Stimulated activated memory B cell treated with anti-CD40 and anti-IgM and Interleukin-4, amounts not matched to agents 10 μg/mL and 1 μg/mL and 100 μg/mL, for 72 hours (primary cell): ENCODE measurements at regions not wholly inside any gene's neighbourhood (a gene's known extent, or its start where the extent isn't known, plus 50 kb on each side); places are given as distances from the start of the nearest gene placed in this dataset.

Experiments
- ATAC-seq: fragments of 150-1000 bp; cut with Tn5 transposase; 2 replicates; pipeline ENCODE4 v1.10.0; 2021
- H3K27ac Mint-ChIP-seq: one replicate; pipeline ENCODE4 v1.8.0; 2022; ENCODE audit warnings: mild to moderate bottlenecking, mixed read lengths
- H3K27me3 Mint-ChIP-seq: one replicate; pipeline ENCODE4 v1.8.0; 2022; ENCODE audit warnings: mixed read lengths
- H3K36me3 Mint-ChIP-seq: one replicate; pipeline ENCODE4 v1.8.0; 2022; ENCODE audit warnings: mixed read lengths
- H3K4me1 Mint-ChIP-seq: one replicate; pipeline ENCODE4 v1.8.0; 2022; ENCODE audit warnings: mixed read lengths
- H3K4me3 Mint-ChIP-seq: one replicate; pipeline ENCODE4 v1.8.0; 2022; ENCODE audit warnings: mild to moderate bottlenecking, moderate library complexity, mixed read lengths
- H3K9me3 Mint-ChIP-seq: one replicate; pipeline ENCODE4 v1.8.0; 2022; ENCODE audit warnings: mixed read lengths

DNA sequence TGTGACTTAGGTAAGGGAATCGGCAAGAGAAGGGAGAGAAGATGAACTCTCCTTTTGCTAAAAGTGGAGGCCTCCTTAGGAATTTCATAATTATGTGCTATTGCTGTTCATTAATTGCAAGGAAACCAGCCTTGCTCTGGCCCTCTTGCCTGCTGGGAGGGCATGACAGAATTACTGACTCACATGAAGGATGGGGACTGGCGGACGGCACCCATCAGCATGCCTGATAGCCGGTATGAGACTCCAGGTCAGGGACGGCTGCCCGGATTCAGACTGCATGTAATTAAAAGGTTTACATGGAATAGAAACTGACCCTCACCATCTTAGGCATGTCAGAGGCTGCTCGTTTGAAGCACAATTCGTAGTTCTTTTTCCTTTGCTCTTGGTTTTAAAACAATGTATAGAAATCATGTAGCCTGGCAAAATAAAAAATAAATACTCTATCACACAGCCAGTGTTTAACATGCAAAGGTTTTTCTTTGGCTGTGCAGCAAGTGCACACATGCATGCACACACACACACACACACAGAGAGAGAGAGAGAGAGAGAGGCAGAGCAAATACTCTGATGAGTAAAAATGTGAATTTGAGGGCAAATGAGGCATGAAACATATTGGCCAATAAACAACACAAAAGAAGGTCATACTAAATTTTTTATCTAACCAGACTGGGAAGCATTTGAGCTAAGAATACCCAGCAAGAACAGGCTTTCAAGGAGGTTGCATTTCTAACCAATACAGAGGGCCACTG is 82.7 kb downstream of the FOXB1 start:
- no peaks in the 10 kb centered on the region for H3K4me1 Mint-ChIP-seq
- H3K27me3 Mint-ChIP-seq: peaks cover 9% of the 10 kb centered on the region
- H3K36me3 Mint-ChIP-seq: no peaks in the 10 kb centered on the region
- H3K4me3 Mint-ChIP-seq: no peak overlapping the region
- H3K9me3 Mint-ChIP-seq: no peaks in the 10 kb centered on the region
- ATAC-seq: no peak
- H3K27ac Mint-ChIP-seq: no peak overlapping the region

DNA sequence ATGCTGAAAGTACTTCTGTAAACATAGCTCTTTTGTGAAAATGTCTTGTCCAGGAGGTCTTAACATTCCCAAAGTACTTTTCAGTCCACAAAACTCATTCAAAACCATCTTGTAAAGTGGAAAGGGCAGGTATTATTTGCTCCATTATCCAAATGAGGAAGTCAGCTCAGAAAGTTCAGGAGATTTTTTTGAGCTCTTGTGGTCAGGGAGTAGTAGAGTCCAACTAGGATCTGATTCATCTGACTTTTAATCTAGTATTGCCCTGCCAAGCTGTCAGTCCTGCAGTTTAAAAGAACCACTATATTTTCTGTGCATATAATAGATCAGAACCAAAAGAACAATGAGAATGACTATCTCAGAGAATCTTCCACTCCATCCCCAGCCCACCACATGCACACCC is 83.5 kb downstream of the FOXB1 start:
- peaks cover 9% of the 10 kb centered on the region for H3K27me3 Mint-ChIP-seq
- no peaks in the 10 kb centered on the region for H3K4me1 Mint-ChIP-seq
- no peak for ATAC-seq
- no peak overlapping the region for H3K4me3 Mint-ChIP-seq
- H3K27ac Mint-ChIP-seq: no peak overlapping the region
- no peaks in the 10 kb centered on the region for H3K36me3 Mint-ChIP-seq
- no peaks in the 10 kb centered on the region for H3K9me3 Mint-ChIP-seq

DNA sequence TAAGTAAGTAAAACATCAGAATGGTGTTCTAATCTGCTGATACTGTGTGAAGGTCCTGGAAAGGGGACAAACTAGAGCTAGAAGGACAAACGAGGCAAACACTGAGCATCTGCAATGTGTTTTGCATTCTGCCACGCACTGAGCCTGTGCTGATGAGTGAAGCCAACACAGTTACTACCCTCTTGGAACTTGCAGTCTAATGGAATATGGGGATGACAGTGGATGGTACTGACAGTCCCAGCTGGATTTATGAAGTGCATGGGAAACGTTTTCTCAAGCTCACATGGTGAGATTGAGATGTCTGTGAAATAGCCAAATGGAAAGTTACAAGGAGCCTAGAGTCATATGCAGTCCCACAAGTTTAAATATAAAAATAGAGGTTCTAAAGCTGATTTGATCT is 86.6 kb downstream of the FOXB1 start:
- peaks cover 9% of the 10 kb centered on the region for H3K27me3 Mint-ChIP-seq
- no peak overlapping the region for H3K27ac Mint-ChIP-seq
- no peak overlapping the region for H3K4me3 Mint-ChIP-seq
- no peak for ATAC-seq
- no peaks in the 10 kb centered on the region for H3K4me1 Mint-ChIP-seq
- H3K9me3 Mint-ChIP-seq: no peaks in the 10 kb centered on the region
- H3K36me3 Mint-ChIP-seq: no peaks in the 10 kb centered on the region

DNA sequence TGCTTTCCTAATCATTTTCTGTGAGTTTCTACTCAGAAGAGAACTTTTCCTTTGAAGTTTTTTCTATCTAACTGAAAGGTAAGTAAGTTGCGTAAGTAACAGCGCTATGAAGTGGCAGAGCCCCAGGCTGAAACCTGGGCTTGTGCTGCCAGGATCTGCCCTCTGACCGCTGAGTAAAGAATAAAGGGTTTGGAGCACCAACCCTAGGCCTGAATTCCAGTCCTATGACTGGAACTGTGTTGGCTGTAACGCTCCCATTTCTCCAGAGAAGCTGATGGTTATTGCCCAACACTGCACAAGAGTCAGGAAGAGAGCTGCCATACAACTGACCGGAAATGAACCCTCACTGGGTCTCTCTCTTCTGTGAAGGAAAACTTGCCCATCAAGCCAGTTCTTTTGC is 87.0 kb downstream of the FOXB1 start:
- no peak for ATAC-seq
- Mint-ChIP-seq H3K36me3 (no peaks in the 10 kb centered on the region), H3K27me3 (peaks cover 9% of the 10 kb centered on the region), H3K9me3 (no peaks in the 10 kb centered on the region), H3K4me1 (no peaks in the 10 kb centered on the region), H3K4me3 (no peak overlapping the region), H3K27ac (no peak overlapping the region)

DNA sequence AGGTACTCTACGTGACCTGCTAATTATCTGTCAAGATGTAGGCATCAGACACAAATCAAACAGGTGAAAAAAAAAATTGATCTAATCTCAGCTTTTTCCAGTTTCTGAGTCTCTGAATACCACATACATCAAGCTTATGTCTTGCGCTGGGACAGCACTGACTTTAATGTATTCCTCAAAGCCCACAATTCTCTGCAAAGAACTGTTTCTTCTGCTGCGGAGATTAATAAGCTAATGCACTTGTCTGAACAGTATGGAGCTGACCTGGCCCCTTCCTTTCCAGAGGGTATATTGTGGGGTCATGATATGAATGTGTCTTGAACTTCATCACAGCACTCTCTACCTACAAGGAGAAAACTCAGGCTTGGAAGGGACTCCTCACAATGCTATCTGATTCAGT is 87.8 kb downstream of the FOXB1 start:
- H3K9me3 Mint-ChIP-seq: no peaks in the 10 kb centered on the region
- no peak for ATAC-seq
- H3K36me3 Mint-ChIP-seq: no peaks in the 10 kb centered on the region
- no peaks in the 10 kb centered on the region for H3K4me1 Mint-ChIP-seq
- H3K27ac Mint-ChIP-seq: no peak overlapping the region
- no peak overlapping the region for H3K4me3 Mint-ChIP-seq
- H3K27me3 Mint-ChIP-seq: peaks cover 9% of the 10 kb centered on the region

DNA sequence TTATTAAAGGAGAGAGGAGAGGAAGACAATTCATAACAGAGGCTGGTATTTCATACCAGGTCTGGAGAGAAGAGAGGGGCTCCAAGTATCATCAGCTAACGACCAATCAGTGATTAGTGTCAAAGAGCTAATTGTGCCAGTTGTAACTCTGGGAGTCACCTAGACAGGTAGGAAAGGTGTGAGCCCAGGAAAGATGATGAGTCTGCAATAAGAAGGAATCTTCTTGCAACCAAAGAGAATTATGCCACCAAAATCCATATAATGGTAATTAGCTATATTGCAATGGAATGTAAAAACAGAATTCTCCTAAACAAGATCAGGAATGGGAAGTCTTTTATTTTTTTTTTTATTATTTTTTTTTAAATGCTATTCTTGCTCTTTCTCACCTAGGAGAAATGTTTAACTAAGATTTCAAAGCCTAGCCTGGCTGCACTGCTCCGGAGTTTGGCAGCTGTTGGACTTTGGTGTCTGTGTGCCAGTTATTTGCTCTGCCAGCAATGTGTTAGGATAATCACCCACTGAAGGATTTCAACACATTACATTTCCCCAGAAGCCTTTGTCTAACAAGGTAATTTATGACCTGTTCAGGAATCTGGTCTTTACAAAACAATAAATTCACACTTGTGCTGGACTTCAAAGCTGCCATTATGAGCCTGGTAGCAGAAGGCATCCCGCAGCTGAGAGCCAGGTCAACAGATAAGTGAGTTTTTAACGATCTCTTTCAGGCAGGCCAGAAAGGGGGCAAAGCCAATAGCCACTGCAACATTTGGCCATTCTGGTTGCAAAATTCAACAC is 89.4 kb downstream of the FOXB1 start:
- ATAC-seq: no peak
- peaks cover 16% of the 10 kb centered on the region for H3K27me3 Mint-ChIP-seq
- no peak overlapping the region for H3K27ac Mint-ChIP-seq
- no peaks in the 10 kb centered on the region for H3K4me1 Mint-ChIP-seq
- no peak overlapping the region for H3K4me3 Mint-ChIP-seq
- H3K36me3 Mint-ChIP-seq: no peaks in the 10 kb centered on the region
- H3K9me3 Mint-ChIP-seq: no peaks in the 10 kb centered on the region

DNA sequence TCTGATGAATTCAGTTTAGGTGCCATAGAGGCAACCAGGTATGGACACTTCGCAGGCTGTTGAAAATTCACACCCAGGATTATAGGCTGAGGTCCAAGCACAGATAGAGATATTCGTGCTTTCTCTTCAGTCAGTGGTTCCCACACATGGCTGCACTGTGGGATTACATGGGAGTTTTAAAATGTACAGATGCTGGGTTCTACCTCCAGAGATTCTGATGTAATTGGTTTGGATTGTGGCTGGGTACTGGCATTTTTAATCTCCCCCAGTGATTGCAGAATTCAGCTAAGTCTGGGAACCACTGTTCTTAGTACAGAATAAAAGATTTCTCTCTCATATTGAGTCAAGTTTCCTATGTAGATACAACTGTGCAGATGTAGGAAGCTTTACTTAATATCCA is 91.6 kb downstream of the FOXB1 start:
- H3K27ac Mint-ChIP-seq: no peak overlapping the region
- no peaks in the 10 kb centered on the region for H3K4me1 Mint-ChIP-seq
- no peaks in the 10 kb centered on the region for H3K9me3 Mint-ChIP-seq
- H3K36me3 Mint-ChIP-seq: no peaks in the 10 kb centered on the region
- H3K4me3 Mint-ChIP-seq: no peak overlapping the region
- peaks cover 16% of the 10 kb centered on the region for H3K27me3 Mint-ChIP-seq
- no peak for ATAC-seq

DNA sequence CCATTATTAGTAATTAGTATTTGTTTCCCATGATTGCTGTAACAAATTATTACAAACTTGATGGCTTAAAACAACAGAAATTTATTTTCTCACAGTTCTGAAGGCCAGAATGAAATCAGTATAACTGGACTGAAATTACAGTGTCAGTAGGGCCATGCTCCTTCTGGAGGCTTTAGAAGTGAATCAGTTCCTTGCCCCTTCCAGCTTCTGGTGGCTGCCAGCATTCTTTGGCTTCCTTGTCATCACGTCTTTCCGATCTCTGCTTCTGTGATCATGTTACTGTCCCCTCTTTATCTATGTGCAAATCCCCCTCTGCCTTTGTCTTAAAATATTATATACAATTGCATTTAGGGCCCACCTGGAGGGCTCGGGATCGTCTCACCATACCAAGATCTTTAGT is 92.0 kb downstream of the FOXB1 start:
- Mint-ChIP-seq H3K4me1 (no peaks in the 10 kb centered on the region), H3K36me3 (no peaks in the 10 kb centered on the region), H3K4me3 (no peak overlapping the region), H3K9me3 (no peaks in the 10 kb centered on the region), H3K27ac (no peak overlapping the region), H3K27me3 (peaks cover 16% of the 10 kb centered on the region)
- ATAC-seq: no peak

DNA sequence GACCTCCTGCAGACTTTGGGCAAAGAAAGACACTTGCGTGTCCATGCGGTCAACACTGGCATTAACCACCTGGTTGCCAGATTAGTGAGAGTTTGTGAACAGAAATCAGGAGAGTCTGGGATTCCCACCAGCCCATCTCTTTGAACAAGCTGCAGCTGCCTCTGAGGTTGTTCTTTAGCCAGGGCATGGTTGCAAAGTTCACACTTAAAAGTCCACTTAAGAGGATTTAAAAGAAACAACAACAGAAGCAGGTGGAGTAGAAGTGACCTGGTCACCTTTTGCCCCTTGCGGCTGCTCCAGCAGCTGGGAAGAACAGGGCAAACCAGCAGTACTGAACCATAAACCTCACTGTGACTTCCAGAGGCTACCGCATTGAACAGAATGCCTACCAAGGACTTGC is 97.3 kb downstream of the FOXB1 start:
- peaks cover 16% of the 10 kb centered on the region for H3K27me3 Mint-ChIP-seq
- H3K4me1 Mint-ChIP-seq: no peaks in the 10 kb centered on the region
- no peak overlapping the region for H3K4me3 Mint-ChIP-seq
- no peaks in the 10 kb centered on the region for H3K36me3 Mint-ChIP-seq
- ATAC-seq: no peak
- no peak overlapping the region for H3K27ac Mint-ChIP-seq
- no peaks in the 10 kb centered on the region for H3K9me3 Mint-ChIP-seq

DNA sequence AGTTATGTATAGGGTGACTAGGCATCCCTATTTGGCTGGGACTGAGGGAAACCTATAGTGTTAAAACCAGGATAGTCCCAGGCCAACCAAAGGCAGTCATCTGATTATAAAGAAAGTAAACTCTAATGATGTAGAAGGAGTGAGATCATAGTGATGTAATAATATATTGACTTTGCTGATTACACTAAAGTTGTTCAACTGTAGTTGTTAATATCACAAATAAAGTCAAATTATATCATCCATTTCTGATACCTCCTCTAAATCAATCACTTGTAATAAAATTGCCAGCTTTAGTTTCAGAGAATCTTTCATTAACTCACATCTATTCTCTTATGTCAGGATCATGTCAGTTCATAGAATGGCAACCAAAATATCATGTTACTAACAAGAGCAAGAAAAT is 98.6 kb downstream of the FOXB1 start:
- no peaks in the 10 kb centered on the region for H3K9me3 Mint-ChIP-seq
- ATAC-seq: no peak
- no peaks in the 10 kb centered on the region for H3K4me1 Mint-ChIP-seq
- peaks cover 16% of the 10 kb centered on the region for H3K27me3 Mint-ChIP-seq
- no peak overlapping the region for H3K4me3 Mint-ChIP-seq
- no peaks in the 10 kb centered on the region for H3K36me3 Mint-ChIP-seq
- no peak overlapping the region for H3K27ac Mint-ChIP-seq

DNA sequence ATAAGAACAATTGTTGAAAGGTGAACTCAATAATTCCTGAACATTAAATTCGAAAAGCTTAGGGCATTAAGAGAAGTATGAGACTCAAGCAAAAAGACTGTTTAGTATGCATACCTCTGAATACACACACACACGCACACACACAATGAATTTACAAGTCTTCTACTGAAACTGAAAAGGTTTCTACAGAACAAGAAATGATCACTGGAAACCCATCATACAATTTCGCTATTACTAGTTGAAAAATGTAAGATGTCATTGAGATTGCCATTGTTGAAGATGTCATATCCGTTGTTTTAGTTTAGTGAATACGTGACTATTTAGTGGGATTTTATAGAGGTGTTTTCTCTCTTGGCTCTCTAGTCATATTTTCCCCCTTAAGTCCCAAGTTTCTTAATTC is 106.8 kb downstream of the FOXB1 start:
- no peak for ATAC-seq
- H3K4me1 Mint-ChIP-seq: no peaks in the 10 kb centered on the region
- no peak overlapping the region for H3K27ac Mint-ChIP-seq
- H3K27me3 Mint-ChIP-seq: peaks cover 30% of the 10 kb centered on the region
- H3K36me3 Mint-ChIP-seq: no peaks in the 10 kb centered on the region
- H3K9me3 Mint-ChIP-seq: no peaks in the 10 kb centered on the region
- H3K4me3 Mint-ChIP-seq: no peak overlapping the region

DNA sequence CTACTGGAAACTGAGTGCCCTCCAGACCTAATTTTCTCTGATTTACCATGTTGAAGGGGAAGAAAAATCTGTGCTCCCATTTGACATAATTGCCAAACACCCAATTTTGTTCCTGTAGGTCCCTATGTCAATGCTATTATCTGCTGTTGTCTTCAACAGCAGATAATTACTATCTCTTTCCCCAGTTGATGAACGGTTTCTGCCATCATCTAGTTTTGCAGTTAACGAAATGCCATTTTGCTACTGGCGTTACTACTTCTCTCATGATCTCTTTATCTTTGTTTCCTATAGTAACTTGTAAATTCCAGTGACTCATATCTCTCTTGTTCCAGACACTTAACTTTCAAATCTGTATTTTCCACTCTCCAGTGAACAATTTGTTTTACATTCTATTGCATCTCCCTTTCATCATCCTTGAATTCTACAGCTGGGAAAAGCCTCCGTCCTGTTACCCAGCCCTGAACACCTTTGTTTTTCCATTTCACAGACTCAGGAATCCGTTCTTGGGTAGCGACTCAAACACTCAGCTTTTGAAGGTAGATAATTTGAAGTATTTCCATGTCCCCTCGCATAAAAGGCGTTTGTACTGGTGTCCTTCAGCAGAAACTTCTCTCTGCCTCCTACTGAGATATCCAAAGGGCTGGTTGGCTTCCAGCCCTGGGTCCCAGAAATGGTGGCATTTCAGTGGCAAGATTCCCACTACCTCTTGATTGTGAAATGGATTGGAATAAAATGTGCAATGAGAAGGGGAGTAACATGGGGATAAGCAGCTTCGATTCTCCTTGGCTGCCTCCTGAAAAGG is 111.7 kb downstream of the FOXB1 start:
- Mint-ChIP-seq H3K27ac (no peak overlapping the region), H3K9me3 (no peaks in the 10 kb centered on the region), H3K36me3 (no peaks in the 10 kb centered on the region), H3K4me1 (no peaks in the 10 kb centered on the region), H3K27me3 (peaks cover 18% of the 10 kb centered on the region), H3K4me3 (no peak overlapping the region)
- ATAC-seq: no peak

DNA sequence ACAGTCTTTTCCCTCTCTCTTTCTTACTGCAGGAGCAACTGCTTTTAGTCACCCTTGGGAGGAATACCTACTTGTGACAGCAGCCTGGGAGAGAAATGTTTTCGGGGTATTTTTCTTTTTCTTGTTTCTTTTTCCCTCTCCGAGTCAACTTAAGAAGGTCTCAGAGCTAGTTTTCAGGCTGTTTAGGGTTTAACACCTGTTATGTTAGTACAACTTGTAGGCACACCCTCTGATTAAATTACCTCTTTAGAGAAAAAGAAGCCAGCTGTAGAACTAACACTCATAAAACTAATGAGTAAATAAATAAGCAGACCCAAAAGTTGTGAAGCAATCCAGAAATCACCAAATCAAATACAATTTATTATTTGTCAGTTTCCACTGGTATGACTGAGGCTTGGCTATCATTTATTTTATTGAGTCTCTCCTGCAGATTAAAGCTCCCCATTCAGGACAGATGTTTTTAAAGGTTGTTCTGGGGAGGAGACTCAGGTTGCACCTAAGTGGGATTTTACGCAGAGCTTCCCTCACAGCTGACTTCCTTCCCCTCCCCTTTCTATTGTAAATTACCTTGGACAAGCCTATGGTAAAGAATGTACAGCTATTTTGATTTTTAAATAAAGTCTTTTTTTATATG is 112.5 kb downstream of the FOXB1 start:
- H3K36me3 Mint-ChIP-seq: no peaks in the 10 kb centered on the region
- H3K27me3 Mint-ChIP-seq: peaks cover 16% of the 10 kb centered on the region
- no peak overlapping the region for H3K27ac Mint-ChIP-seq
- ATAC-seq: no peak
- no peak overlapping the region for H3K4me3 Mint-ChIP-seq
- no peaks in the 10 kb centered on the region for H3K4me1 Mint-ChIP-seq
- H3K9me3 Mint-ChIP-seq: no peaks in the 10 kb centered on the region

DNA sequence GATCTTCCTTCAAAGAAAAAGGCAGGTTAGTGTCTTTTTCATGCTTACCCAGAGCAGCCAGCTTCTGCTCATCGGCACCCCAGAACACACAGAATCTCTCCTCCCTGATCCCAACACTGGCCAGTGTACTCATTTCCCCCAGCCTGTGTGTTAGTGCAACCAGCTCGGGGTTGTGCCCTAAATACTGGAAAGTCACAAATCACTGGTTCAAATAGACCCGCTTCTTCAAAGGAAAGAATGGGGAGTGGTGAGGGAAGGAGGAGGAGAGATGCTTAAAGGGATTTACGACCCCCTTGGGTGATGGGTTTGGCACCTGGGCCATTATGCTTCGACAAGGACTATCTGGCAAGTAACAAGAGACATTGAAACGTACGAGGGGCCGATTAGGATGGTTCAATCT is 114.0 kb downstream of the FOXB1 start:
- Mint-ChIP-seq H3K4me3 (no peak overlapping the region), H3K9me3 (no peaks in the 10 kb centered on the region), H3K27me3 (peaks cover 16% of the 10 kb centered on the region), H3K4me1 (no peaks in the 10 kb centered on the region), H3K36me3 (no peaks in the 10 kb centered on the region), H3K27ac (no peak overlapping the region)
- no peak for ATAC-seq

DNA sequence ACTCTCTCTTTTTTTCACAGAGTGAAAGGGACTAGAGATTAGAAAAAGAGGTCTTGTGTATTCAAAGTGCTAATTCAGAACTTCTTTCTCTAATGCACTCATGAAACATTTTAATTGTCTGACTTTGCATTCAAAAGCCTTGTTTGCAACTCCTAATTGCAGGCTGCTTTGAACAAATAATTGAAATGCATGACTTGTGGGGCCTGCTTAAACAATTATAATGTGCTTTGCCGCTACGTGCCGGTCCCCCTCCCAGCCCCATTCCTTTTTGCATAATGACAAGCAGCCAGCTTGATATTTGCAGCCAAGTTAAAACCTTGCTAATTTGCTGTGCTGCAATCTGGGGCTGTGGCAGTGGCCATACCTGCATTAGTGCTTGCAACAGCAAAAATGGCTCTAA is 114.5 kb downstream of the FOXB1 start:
- ATAC-seq: no peak
- Mint-ChIP-seq H3K4me1 (no peaks in the 10 kb centered on the region), H3K27me3 (peaks cover 16% of the 10 kb centered on the region), H3K27ac (no peak overlapping the region), H3K9me3 (no peaks in the 10 kb centered on the region), H3K4me3 (no peak overlapping the region), H3K36me3 (no peaks in the 10 kb centered on the region)
